SU-DHL-6 (cell line): ENCODE measurements at regions not wholly inside any gene's neighbourhood (a gene's known extent, or its start where the extent isn't known, plus 50 kb on each side); places are given as distances from the start of the nearest gene placed in this dataset.

Experiments used
- H2AFZ ChIP-seq: fragments of 200-600 bp; sonication (generic); 2 replicates; pipeline ENCODE4 v1.6.1; 2014; ENCODE audit warnings: low read depth, mild to moderate bottlenecking, moderate library complexity, mixed read lengths, antibody characterized with exemption, low read length; ENCODE audit not compliant: severe bottlenecking
- H3F3A ChIP-seq: fragments of 200-600 bp; shearing (Covaris generic); 2 replicates; pipeline ENCODE4 v1.6.0; 2016; ENCODE audit warnings: antibody characterized with exemption, mild to moderate bottlenecking; ENCODE audit not compliant: insufficient read depth
- H3K27ac ChIP-seq: fragments of 200-600 bp; sonication (generic); 2 replicates; pipeline ENCODE4 v1.5.1; 2016; ENCODE audit warnings: low read depth, mild to moderate bottlenecking, low read length, moderate library complexity, mixed read lengths
- H3K27me3 ChIP-seq: fragments of 200-600 bp; sonication (generic), shearing (Covaris generic); 2 replicates; pipeline ENCODE4 v1.6.0; 2014; ENCODE audit warnings: mild to moderate bottlenecking, low read length
- H3K36me3 ChIP-seq: fragments of 200-600 bp; sonication (generic); 2 replicates; pipeline ENCODE4 v1.6.1; 2014; ENCODE audit warnings: mild to moderate bottlenecking, low read length, mixed read lengths
- H3K4me2 ChIP-seq: fragments of 300-600, 200-600 bp; shearing (Covaris generic), sonication (generic); 2 replicates; pipeline ENCODE4 v1.6.0; 2014; ENCODE audit warnings: low read length, low read depth, mild to moderate bottlenecking; ENCODE audit not compliant: poor library complexity, severe bottlenecking
- H3K4me3 ChIP-seq: fragments of 200-600 bp; sonication (generic); 2 replicates; pipeline ENCODE4 v1.5.1; 2014; ENCODE audit warnings: antibody characterized with exemption, low read length, mild to moderate bottlenecking, mixed read lengths; ENCODE audit not compliant: insufficient read depth, poor library complexity, severe bottlenecking
- H3K79me2 ChIP-seq: fragments of 200-600 bp; sonication (generic); 2 replicates; pipeline ENCODE4 v1.6.1; 2014; ENCODE audit warnings: mild to moderate bottlenecking, low read length, moderate library complexity; ENCODE audit not compliant: insufficient read depth
- H3K9ac ChIP-seq: fragments of 200-600 bp; sonication (generic); 2 replicates; pipeline ENCODE4 v1.7.0; 2014; ENCODE audit warnings: mild to moderate bottlenecking, low read length
- H3K9me2 ChIP-seq: fragments of 200-600 bp; sonication (generic); replicated peaks from 2 replicates; pipeline ENCODE4 v1.6.1; 2014; ENCODE audit warnings: low read length; ENCODE audit not compliant: insufficient read depth
- H3K9me3 ChIP-seq: fragments of 200-600 bp; sonication (generic); 2 replicates; pipeline ENCODE4 v1.6.1; 2014; ENCODE audit warnings: low read length, mixed read lengths; ENCODE audit not compliant: insufficient read depth
- H4K20me1 ChIP-seq: fragments of 200-600 bp; sonication (generic); 2 replicates; pipeline ENCODE4 v1.6.1; 2014; ENCODE audit warnings: low read depth, mild to moderate bottlenecking, antibody characterized with exemption, low read length, moderate library complexity, mixed read lengths
- EZH2phosphoT487 ChIP-seq: fragments of 200-600 bp; sonication (generic), shearing (Covaris generic); conservative IDR thresholded peaks from 2 replicates; pipeline ENCODE4 v1.6.1; 2018; ENCODE audit warnings: mild to moderate bottlenecking, antibody characterized with exemption, low read length, moderate library complexity, mixed read lengths
- TF ChIP-seq, protein P1 (sequence below): fragments of 200-600 bp; sonication (generic); IDR thresholded peaks from one replicate; pipeline ENCODE4 v1.5.1; 2017; ENCODE audit warnings: antibody characterized with exemption, mild to moderate bottlenecking, low read length, moderate library complexity; ENCODE audit not compliant: insufficient read depth, poor library complexity, severe bottlenecking

DNA sequence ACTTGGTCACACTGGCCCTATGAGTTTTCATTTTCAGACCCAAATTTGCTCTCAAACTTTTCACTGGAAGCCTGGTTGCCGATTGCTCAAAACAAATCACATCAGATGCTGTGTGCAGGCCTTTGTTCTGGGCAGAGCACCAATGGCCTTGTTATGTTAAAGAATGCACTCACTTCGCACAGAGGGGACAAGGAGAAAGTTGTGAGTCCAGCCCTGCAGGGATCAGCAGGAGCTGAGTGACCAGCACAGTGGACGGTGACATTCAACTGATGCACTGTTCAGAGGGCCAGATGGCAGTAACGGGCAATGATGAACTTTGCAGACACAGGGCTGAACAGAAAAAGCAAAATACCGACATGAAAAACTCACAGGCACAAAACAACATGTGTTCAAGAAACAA, 86.1 kb downstream of the BARX1 start:
- TF ChIP-seq EZH2phosphoT487, result no peak
- TF ChIP-seq, protein P1, sequence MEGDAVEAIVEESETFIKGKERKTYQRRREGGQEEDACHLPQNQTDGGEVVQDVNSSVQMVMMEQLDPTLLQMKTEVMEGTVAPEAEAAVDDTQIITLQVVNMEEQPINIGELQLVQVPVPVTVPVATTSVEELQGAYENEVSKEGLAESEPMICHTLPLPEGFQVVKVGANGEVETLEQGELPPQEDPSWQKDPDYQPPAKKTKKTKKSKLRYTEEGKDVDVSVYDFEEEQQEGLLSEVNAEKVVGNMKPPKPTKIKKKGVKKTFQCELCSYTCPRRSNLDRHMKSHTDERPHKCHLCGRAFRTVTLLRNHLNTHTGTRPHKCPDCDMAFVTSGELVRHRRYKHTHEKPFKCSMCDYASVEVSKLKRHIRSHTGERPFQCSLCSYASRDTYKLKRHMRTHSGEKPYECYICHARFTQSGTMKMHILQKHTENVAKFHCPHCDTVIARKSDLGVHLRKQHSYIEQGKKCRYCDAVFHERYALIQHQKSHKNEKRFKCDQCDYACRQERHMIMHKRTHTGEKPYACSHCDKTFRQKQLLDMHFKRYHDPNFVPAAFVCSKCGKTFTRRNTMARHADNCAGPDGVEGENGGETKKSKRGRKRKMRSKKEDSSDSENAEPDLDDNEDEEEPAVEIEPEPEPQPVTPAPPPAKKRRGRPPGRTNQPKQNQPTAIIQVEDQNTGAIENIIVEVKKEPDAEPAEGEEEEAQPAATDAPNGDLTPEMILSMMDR, result no peak
- H3K4me3 ChIP-seq, result no peak overlapping the region
- H3K79me2 ChIP-seq, result no peaks in the 10 kb centered on the region
- no peak overlapping the region for H3K9ac ChIP-seq
- no peaks in the 10 kb centered on the region for H3K27me3 ChIP-seq
- no peaks in the 10 kb centered on the region for H4K20me1 ChIP-seq
- no peaks in the 10 kb centered on the region for H3K9me2 ChIP-seq
- peaks cover 5% of the 10 kb centered on the region; the same call in 1 of the 2 replicates for H3K9me3 ChIP-seq
- H3F3A ChIP-seq, result no peaks in the 10 kb centered on the region
- H3K36me3 ChIP-seq, result no peaks in the 10 kb centered on the region
- H3K27ac ChIP-seq, result no peak overlapping the region
- H3K4me2 ChIP-seq, result no peak overlapping the region
- H2AFZ ChIP-seq, result no peak overlapping the region

DNA sequence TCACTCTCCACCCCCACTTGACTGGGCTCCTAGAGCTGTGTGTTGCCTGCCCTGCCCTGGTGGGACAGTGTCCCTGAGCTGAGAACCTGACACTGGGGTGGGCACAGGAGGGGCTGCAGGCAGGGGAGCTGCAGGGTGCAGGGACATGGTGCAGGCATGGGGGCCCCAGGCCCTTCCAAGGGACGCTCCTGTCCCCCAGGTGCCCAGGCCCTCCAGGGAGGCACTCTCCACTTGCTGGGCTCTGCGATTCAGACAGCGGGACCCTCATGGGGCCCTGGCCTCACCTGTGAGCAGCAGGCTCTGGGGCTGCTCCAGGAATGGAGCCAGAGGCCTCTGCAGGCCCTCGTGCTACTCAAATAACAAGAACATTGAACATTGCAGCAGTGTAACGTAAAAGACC, 89.4 kb downstream of the BARX1 start:
- Histone ChIP-seq H3K9me2 (no peaks in the 10 kb centered on the region), H4K20me1 (no peaks in the 10 kb centered on the region), H3K27ac (no peak overlapping the region), H3K4me3 (no peak overlapping the region), H3K36me3 (no peaks in the 10 kb centered on the region), H3F3A (no peaks in the 10 kb centered on the region), H3K27me3 (no peaks in the 10 kb centered on the region), H3K4me2 (no peak overlapping the region), H3K79me2 (no peaks in the 10 kb centered on the region), H3K9me3 (no peaks in the 10 kb centered on the region), H3K9ac (no peak overlapping the region), H2AFZ (no peak overlapping the region)
- TF ChIP-seq, protein P1, result no peak
- no peak for TF ChIP-seq EZH2phosphoT487

DNA sequence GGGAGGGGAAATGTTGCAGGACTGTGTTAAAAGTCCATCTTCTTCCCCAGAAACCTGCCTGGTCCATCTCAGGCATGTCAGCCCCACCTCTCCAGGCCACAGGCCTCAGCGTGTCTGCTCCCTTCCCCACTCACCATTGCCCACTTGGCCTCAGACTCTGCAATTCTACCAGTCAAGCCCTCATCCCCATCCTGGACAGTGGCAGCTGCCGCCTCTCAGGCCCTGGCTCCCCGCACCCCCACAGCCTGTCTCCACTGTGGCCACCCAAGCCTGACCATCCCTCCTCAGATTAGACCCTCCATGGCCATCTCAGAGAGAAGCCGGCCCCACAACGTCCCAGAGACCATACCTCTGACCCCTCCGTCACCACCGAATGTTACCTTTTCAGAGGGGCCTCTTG, 89.9 kb downstream of the BARX1 start:
- no peaks in the 10 kb centered on the region for H4K20me1 ChIP-seq
- no peak overlapping the region for H3K4me3 ChIP-seq
- no peak overlapping the region for H3K4me2 ChIP-seq
- H3K27me3 ChIP-seq, result no peaks in the 10 kb centered on the region
- H2AFZ ChIP-seq, result no peak overlapping the region
- H3K27ac ChIP-seq, result no peak overlapping the region
- H3K36me3 ChIP-seq, result no peaks in the 10 kb centered on the region
- no peaks in the 10 kb centered on the region for H3K9me2 ChIP-seq
- H3F3A ChIP-seq, result no peaks in the 10 kb centered on the region
- no peak overlapping the region for H3K9ac ChIP-seq
- H3K9me3 ChIP-seq, result no peaks in the 10 kb centered on the region
- no peak for TF ChIP-seq EZH2phosphoT487
- TF ChIP-seq, protein P1, result no peak
- no peaks in the 10 kb centered on the region for H3K79me2 ChIP-seq
